ENCODE measurements at regions not wholly inside any gene's neighbourhood (a gene's known extent, or its start where the extent isn't known, plus 50 kb on each side); places are given as distances from the start of the nearest gene placed in this dataset.

- Histone ChIP-seq H3K79me2 (ENCODE audit: insufficient read depth, low read length) (no peaks in the 10 kb centered on the region), H3K27ac (ENCODE audit: low read depth, low read length, poor library complexity, severe bottlenecking) (no peak overlapping the region), H2AFZ (ENCODE audit: low read length) (no peak overlapping the region), H3K36me3 (ENCODE audit: insufficient read depth, low read length) (no peaks in the 10 kb centered on the region), H3K4me3 (ENCODE audit: low read depth, low read length, poor library complexity, severe bottlenecking) (no peak overlapping the region), H3F3A (ENCODE audit: insufficient read depth, low read length) (no peaks in the 10 kb centered on the region), H4K20me1 (ENCODE audit: insufficient read depth, low read length) (no peaks in the 10 kb centered on the region), H3K4me2 (ENCODE audit: low read length) (no peak overlapping the region), H3K9ac (ENCODE audit: low read length) (no peak overlapping the region), H3K27me3 (ENCODE audit: insufficient read depth, low read length) (no peaks in the 10 kb centered on the region), H3K4me1 (ENCODE audit: insufficient read depth, low read length, severe bottlenecking) (no peaks in the 10 kb centered on the region), H3K9me2 (ENCODE audit: low read depth, low read length) (no peaks in the 10 kb centered on the region), H3K9me3 (ENCODE audit: low read length) (no peaks in the 10 kb centered on the region)
- TF ChIP-seq CTCF (IDR thresholded peaks at IDR 0.05; ENCODE audit: low read length) (peak; percentile 24; the same call in 1 of the 2 replicates), EZH2 (IDR thresholded peaks at IDR 0.05; ENCODE audit: borderline replicate concordance, low read length) (no peak)
Measured at GRCh38 chr10:128660726-128661125, 534.5 kb upstream of the MKI67 start.

- H3K9me2 ChIP-seq (ENCODE audit: low read depth, low read length): no peaks in the 10 kb centered on the region
- H3K27ac ChIP-seq (ENCODE audit: low read depth, low read length, poor library complexity, severe bottlenecking): no peak overlapping the region
- no peak overlapping the region for H3K4me2 ChIP-seq (ENCODE audit: low read length)
- TF ChIP-seq EZH2 (IDR thresholded peaks at IDR 0.05; ENCODE audit: borderline replicate concordance, low read length): no peak
- TF ChIP-seq CTCF (IDR thresholded peaks at IDR 0.05; ENCODE audit: low read length): no peak
- H3K9me3 ChIP-seq (ENCODE audit: low read length): no peaks in the 10 kb centered on the region
- no peaks in the 10 kb centered on the region for H3K79me2 ChIP-seq (ENCODE audit: insufficient read depth, low read length)
- H2AFZ ChIP-seq (ENCODE audit: low read length): no peak overlapping the region
- no peaks in the 10 kb centered on the region for H3F3A ChIP-seq (ENCODE audit: insufficient read depth, low read length)
- no peak overlapping the region for H3K4me3 ChIP-seq (ENCODE audit: low read depth, low read length, poor library complexity, severe bottlenecking)
- H3K4me1 ChIP-seq (ENCODE audit: insufficient read depth, low read length, severe bottlenecking): no peaks in the 10 kb centered on the region
- no peaks in the 10 kb centered on the region for H3K36me3 ChIP-seq (ENCODE audit: insufficient read depth, low read length)
- no peaks in the 10 kb centered on the region for H4K20me1 ChIP-seq (ENCODE audit: insufficient read depth, low read length)
- no peak overlapping the region for H3K9ac ChIP-seq (ENCODE audit: low read length)
- H3K27me3 ChIP-seq (ENCODE audit: insufficient read depth, low read length): no peaks in the 10 kb centered on the region
Measured at GRCh38 chr10:128661404-128662197, 535.4 kb upstream of the MKI67 start.

- no peak overlapping the region for H2AFZ ChIP-seq (ENCODE audit: low read length)
- TF ChIP-seq CTCF (IDR thresholded peaks at IDR 0.05; ENCODE audit: low read length): no peak
- TF ChIP-seq EZH2 (IDR thresholded peaks at IDR 0.05; ENCODE audit: borderline replicate concordance, low read length): no peak
- H3K4me2 ChIP-seq (ENCODE audit: low read length): no peak overlapping the region
- no peaks in the 10 kb centered on the region for H3K36me3 ChIP-seq (ENCODE audit: insufficient read depth, low read length)
- H4K20me1 ChIP-seq (ENCODE audit: insufficient read depth, low read length): no peaks in the 10 kb centered on the region
- no peaks in the 10 kb centered on the region for H3K9me3 ChIP-seq (ENCODE audit: low read length)
- no peaks in the 10 kb centered on the region for H3K27me3 ChIP-seq (ENCODE audit: insufficient read depth, low read length)
- no peak overlapping the region for H3K4me3 ChIP-seq (ENCODE audit: low read depth, low read length, poor library complexity, severe bottlenecking)
- no peaks in the 10 kb centered on the region for H3K79me2 ChIP-seq (ENCODE audit: insufficient read depth, low read length)
- H3K27ac ChIP-seq (ENCODE audit: low read depth, low read length, poor library complexity, severe bottlenecking): no peak overlapping the region
- no peaks in the 10 kb centered on the region for H3F3A ChIP-seq (ENCODE audit: insufficient read depth, low read length)
- no peaks in the 10 kb centered on the region for H3K9me2 ChIP-seq (ENCODE audit: low read depth, low read length)
- no peak overlapping the region for H3K9ac ChIP-seq (ENCODE audit: low read length)
- H3K4me1 ChIP-seq (ENCODE audit: insufficient read depth, low read length, severe bottlenecking): no peaks in the 10 kb centered on the region
Measured at GRCh38 chr10:128662520-128662919, 536.3 kb upstream of the MKI67 start.
